HG02884 (cell line): ENCODE measurements at regions not wholly inside any gene's neighbourhood (a gene's known extent, or its start where the extent isn't known, plus 50 kb on each side); places are given as distances from the start of the nearest gene placed in this dataset.

Experiments used
- ATAC-seq: cut with Tn5 transposase; IDR thresholded peaks from one replicate; pipeline ENCODE4 v1.9.1; 2021; ENCODE audit warnings: mild to moderate bottlenecking, moderate library complexity; ENCODE audit not compliant: unreplicated experiment

DNA sequence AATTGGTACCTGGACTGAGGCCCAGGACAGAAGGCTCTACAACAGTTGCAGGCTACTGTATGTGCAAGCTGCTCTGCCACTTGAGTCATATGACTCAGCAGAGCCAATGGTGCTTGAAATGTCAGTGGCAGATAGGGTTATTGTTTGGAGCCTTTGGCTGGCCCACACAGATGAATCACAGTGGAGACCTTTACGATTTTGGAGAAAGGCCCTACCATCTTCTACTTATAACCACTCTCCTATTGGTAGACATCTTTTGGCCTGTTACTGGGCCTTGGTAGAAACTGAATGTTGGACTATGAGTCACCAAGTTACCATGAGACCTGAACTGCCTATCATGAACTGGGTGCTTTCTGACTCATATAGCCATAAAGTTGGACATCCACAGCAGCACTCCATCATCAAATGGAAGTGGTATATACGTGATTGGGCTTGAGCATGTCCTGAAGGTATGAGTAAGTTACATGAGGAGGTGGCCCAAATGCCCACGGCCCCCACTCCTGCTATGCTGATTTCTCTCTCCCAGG is 88.9 kb upstream of the NRXN1 start:
- ATAC-seq = no peak

GRCh38 chr2:51111532-51111931 is 79.6 kb upstream of the NRXN1 start:
- ATAC-seq = no peak

GRCh38 chr2:51108794-51109193 is 76.9 kb upstream of the NRXN1 start:
- no peak for ATAC-seq

DNA sequence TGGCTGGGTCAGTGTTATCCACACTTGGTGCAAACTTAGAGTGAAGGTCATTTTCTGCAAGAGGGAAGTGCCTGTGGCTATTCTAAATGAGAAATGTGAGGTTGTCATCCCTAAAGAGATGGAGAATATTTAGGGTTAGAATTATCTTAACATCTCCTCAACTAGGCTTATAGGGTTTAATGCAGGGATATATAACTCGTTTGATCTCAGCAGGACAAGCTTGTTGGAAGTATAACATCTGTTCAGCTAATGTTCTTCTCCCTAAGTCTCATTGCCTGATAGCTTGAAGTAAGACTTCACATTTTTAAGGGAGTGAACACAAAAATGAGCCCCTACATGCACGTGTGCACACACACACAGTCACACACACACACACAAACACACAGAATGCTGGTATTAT is 75.9 kb upstream of the NRXN1 start:
- ATAC-seq = no peak

DNA sequence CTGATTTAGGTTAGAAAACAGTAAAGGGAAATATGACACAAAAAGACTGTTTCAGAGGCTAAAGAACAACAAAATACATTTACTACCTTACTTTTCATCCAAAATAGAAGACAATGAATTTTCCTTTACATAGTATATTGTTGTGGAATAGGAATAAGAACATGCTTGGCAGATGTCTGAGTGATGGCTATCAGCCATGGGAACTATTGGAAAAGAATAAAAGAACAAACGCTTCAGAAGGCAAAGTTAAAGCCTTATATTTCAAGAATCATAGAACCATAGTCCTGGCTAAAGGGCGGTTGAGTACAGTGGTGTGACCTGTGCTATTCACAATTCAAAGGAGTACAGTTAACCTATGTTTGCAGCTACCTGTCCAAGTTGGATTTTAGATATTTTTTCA is 73.9 kb upstream of the NRXN1 start:
- no peak for ATAC-seq

- ATAC-seq = no peak
Observed at GRCh38 chr2:51103205-51103604, 71.3 kb upstream of the NRXN1 start.

DNA sequence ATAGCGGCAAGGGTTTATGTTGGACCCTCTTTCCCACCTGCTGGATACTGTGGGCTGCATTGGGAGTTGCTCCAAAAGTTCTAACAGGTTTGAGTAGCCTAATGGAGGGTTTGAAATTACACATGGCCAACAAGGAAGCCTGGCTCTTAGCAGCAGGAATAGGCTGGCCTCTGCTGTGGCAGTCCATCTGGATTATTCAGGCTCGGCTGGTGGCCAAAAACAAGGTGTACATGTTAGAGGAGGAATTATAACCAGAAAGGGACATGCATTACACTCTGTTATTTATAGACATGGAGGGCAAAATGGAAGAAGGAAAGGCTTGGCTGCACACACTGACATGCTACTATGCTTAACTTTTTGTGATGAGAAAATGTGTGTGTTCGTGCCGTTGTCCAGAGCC is 61.1 kb upstream of the NRXN1 start:
- ATAC-seq = no peak

DNA sequence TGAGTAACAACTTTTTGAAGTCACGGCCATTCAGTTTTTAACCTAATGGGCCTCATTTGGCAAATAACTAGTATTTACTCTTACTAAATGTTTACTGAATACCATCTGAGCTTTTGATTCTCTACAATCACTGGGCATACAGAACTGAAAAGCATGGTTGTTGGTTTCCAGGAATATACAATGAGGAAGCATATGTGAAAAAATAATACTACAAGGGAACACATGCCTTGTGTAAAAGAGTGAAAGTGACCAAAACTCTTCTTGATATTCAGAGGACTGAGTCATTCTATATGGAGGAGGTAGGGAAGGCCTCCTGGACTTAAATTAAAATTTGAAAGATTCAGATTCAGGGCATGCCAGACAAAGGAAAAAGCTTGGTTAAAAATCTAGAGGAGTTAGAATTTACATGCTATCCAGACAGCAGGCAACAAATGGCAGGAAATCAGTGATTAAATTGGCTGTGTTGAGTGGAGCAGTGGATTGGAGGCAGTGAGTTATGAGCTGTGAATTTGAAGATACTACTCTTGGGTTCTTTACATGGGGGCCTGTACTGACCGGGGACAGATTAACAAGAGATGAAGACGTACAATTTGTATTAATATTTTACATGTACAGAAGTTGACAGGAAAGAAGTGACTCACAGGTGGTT is 53.6 kb upstream of the NRXN1 start:
- no peak for ATAC-seq

DNA sequence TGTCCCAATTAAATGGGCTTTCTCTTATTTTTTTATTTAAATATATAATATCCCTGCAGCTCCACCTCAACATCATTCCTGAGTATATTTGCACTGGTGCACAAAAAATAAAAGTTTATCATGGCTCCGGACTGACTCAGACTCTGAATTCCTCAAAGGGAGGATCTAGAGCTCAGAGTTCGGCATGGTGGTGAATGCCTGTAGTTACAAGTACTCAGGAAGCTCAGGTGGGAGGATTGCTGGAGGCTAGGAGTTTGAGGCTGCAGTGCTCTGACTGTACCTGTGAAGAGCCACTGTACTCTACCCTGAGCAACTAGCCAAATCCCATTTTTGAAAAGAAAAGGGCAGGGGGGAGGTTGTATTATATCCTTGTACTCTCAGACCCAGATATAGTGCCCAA is 52.8 kb upstream of the NRXN1 start:
- ATAC-seq = no peak
